ENCODE measurements at regions not wholly inside any gene's neighbourhood (a gene's known extent, or its start where the extent isn't known, plus 50 kb on each side); places are given as distances from the start of the nearest gene placed in this dataset.

- H3K36me3 Mint-ChIP-seq: no peaks in the 10 kb centered on the region
- CTCF ChIA-PET: interaction anchor here (0.6 to 2.0 kb wide), 3 partner anchors 10 to 1452 kb away, joined by 3 to 9 read pairs (median 3); no protein-coding TSS in a partner anchor
- peaks cover 15% of the 10 kb centered on the region for H3K27me3 Mint-ChIP-seq (ENCODE audit: low read depth)
- ATAC-seq (peak; percentile 81), DNase-seq (ENCODE audit: low spot score) (no peak)
- peaks cover 36% of the 10 kb centered on the region for H3K4me1 Mint-ChIP-seq
- POLR2A ChIA-PET: no interaction called here
- H3K4me3 Mint-ChIP-seq: no peak overlapping the region
- TF ChIP-seq ZNF423 (CRISPR knock-in tag; IDR thresholded peaks at IDR 0.05) (peak; percentile 91), GRHL2 (CRISPR knock-in tag; IDR thresholded peaks at IDR 0.05; ENCODE audit: insufficient replicate concordance, severe bottlenecking) (no peak)
- H3K9me3 Mint-ChIP-seq: 0 out of 2 replicates have a peak, but pooled peaks cover 5% of the 10 kb centered on the region
- H3K27ac Mint-ChIP-seq: no peak overlapping the region
Measured at GRCh38 chr12:31224768-31225448, 101.0 kb downstream of the SINHCAF start.

- Mint-ChIP-seq H3K27ac (no peak overlapping the region), H3K4me1 (peaks cover 26% of the 10 kb centered on the region), H3K27me3 (ENCODE audit: low read depth) (peaks cover 6% of the 10 kb centered on the region), H3K9me3 (peaks cover 4% of the 10 kb centered on the region; the same call in 1 of the 2 replicates), H3K36me3 (no peaks in the 10 kb centered on the region), H3K4me3 (no peak overlapping the region)
- no peak for DNase-seq (ENCODE audit: low spot score)
- ATAC-seq: no peak
- no peak for TF ChIP-seq STAT6 (CRISPR knock-in tag; conservative IDR thresholded peaks at IDR 0.05; ENCODE audit: low read depth)
- no peak for TF ChIP-seq SMAD3 (CRISPR knock-in tag; IDR thresholded peaks at IDR 0.05; ENCODE audit: borderline replicate concordance)
- TF ChIP-seq SP1 (CRISPR knock-in tag; conservative IDR thresholded peaks at IDR 0.05): no peak
- TF ChIP-seq GRHL2 (CRISPR knock-in tag; IDR thresholded peaks at IDR 0.05; ENCODE audit: insufficient replicate concordance, severe bottlenecking): no peak
- no peak for TF ChIP-seq ATF1 (CRISPR knock-in tag; IDR thresholded peaks at IDR 0.05)
- no peak for TF ChIP-seq ZNF317 (CRISPR knock-in tag; IDR thresholded peaks at IDR 0.05; ENCODE audit: borderline replicate concordance, low read depth)
- no peak for TF ChIP-seq ATF6 (CRISPR knock-in tag; IDR thresholded peaks at IDR 0.05)
- ChIA-PET CTCF (interaction anchor here (0.6 to 2.0 kb wide), 3 partner anchors 9 to 1451 kb away, joined by 3 to 9 read pairs (median 6); no protein-coding TSS in a partner anchor), POLR2A (no interaction called here)
Measured at GRCh38 chr12:31225656-31226535, 100.1 kb downstream of the SINHCAF start.

GRCh38 chr12:31226639-31227038 is 99.3 kb downstream of the SINHCAF start:
- H3K4me1 Mint-ChIP-seq: peaks cover 20% of the 10 kb centered on the region
- H3K36me3 Mint-ChIP-seq: peaks cover 4% of the 10 kb centered on the region; the same call in 1 of the 2 replicates
- ATAC-seq (no peak), DNase-seq (ENCODE audit: low spot score) (no peak)
- ChIA-PET CTCF (interaction anchor here (1.0 to 1.1 kb wide), 2 partner anchors 8 to 241 kb away, joined by 3 to 6 read pairs; no protein-coding TSS in a partner anchor), POLR2A (no interaction called here)
- no peak overlapping the region for H3K4me3 Mint-ChIP-seq
- no peaks in the 10 kb centered on the region; the same call in 1 of the 2 replicates for H3K27me3 Mint-ChIP-seq (ENCODE audit: low read depth)
- H3K9me3 Mint-ChIP-seq: peaks cover 7% of the 10 kb centered on the region
- no peak overlapping the region for H3K27ac Mint-ChIP-seq
- TF ChIP-seq MAX (CRISPR knock-in tag; IDR thresholded peaks at IDR 0.05) (no peak), ZBTB43 (CRISPR knock-in tag; IDR thresholded peaks at IDR 0.05) (no peak), CREM (CRISPR knock-in tag; IDR thresholded peaks at IDR 0.05) (no peak), ETV6 (CRISPR knock-in tag; IDR thresholded peaks at IDR 0.05) (no peak), ZNF425 (CRISPR knock-in tag; conservative IDR thresholded peaks at IDR 0.05) (no peak), OVOL2 (CRISPR knock-in tag; IDR thresholded peaks at IDR 0.05; ENCODE audit: borderline replicate concordance) (no peak), PREB (CRISPR knock-in tag; IDR thresholded peaks at IDR 0.05; ENCODE audit: borderline replicate concordance) (no peak), CREB1 (CRISPR knock-in tag; IDR thresholded peaks at IDR 0.05) (no peak), E2F4 (CRISPR knock-in tag; IDR thresholded peaks at IDR 0.05; ENCODE audit: borderline replicate concordance, low read depth) (no peak)
